ENCODE measurements at regions not wholly inside any gene's neighbourhood (a gene's known extent, or its start where the extent isn't known, plus 50 kb on each side); places are given as distances from the start of the nearest gene placed in this dataset.

DNA sequence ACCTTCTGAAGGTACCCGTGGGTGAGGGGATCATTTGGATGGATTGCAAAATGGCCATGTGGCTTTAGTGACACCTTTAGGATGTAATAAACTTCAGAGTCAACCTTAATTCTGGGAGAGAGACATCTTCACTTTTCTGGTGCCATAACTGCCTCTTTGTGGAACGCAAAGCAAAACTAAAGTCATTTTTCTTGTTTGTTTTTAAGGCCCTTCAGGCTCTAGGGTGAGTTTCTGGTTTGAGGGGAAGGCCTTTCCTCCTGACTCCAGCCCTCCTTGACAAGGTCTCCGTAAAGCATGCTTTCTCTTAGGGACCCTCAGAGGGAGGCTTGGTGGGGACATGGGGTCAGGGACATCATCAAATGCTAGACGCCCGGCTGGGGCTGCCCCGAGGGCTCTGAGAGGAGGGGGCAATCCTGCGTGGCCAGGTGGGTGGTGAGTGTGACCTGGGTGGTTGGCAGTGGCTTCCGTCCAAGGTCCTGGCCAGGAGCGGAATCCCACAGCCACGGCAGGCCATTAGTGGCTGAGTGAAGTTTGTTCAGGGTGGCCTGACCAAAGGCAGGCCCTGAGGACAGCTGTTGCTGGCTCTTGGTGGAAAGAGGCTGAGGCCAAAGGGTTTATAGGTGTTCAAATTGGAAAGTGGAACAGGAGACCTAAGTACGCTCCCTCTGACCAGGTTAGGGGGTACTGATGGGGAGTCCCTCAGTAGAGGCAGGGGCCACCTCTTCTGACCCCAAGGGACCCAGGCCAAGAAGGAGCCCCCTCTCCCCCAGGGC is 112.2 kb downstream of the METRNL start:
- TF ChIP-seq POLR2A (IDR thresholded peaks at IDR 0.05; ENCODE audit: low read length) (no peak), JUNB (IDR thresholded peaks at IDR 0.05) (no peak), ELK1 (IDR thresholded peaks at IDR 0.05; ENCODE audit: low read depth, low read length) (no peak), MYC (IDR thresholded peaks at IDR 0.05; ENCODE audit: borderline replicate concordance, low read length) (no peak), GATA3 (IDR thresholded peaks at IDR 0.05; ENCODE audit: borderline replicate concordance) (no peak), SMC3 (IDR thresholded peaks at IDR 0.05) (no peak), SREBF2 (IDR thresholded peaks at IDR 0.05) (no peak), NR3C1 (IDR thresholded peaks at IDR 0.05) (no peak)
- TF ChIP-seq, protein P1, sequence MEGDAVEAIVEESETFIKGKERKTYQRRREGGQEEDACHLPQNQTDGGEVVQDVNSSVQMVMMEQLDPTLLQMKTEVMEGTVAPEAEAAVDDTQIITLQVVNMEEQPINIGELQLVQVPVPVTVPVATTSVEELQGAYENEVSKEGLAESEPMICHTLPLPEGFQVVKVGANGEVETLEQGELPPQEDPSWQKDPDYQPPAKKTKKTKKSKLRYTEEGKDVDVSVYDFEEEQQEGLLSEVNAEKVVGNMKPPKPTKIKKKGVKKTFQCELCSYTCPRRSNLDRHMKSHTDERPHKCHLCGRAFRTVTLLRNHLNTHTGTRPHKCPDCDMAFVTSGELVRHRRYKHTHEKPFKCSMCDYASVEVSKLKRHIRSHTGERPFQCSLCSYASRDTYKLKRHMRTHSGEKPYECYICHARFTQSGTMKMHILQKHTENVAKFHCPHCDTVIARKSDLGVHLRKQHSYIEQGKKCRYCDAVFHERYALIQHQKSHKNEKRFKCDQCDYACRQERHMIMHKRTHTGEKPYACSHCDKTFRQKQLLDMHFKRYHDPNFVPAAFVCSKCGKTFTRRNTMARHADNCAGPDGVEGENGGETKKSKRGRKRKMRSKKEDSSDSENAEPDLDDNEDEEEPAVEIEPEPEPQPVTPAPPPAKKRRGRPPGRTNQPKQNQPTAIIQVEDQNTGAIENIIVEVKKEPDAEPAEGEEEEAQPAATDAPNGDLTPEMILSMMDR (IDR thresholded peaks at IDR 0.05) = no peak

Measured in A549 (cell line).